Endothelial cell of umbilical vein (primary cell): ENCODE measurements at regions not wholly inside any gene's neighbourhood (a gene's known extent, or its start where the extent isn't known, plus 50 kb on each side); places are given as distances from the start of the nearest gene placed in this dataset.

Source experiments
- BruUV-seq: library from RNA; stranded (reverse); fragments of 400-500 nt; replicated peaks from 2 replicates; lab custom pipeline; 2021; lab: Mats Ljungman, UMichigan
- CTCF ChIA-PET: fragments of 300-600, 350-600 bp; sonication (Branson Sonifier 250); formaldehyde crosslinking; loops from one replicate; lab custom pipeline; 2021; ENCODE audit warnings: antibody characterized with exemption, inconsistent platforms; lab: Charles Lee
- POLR2A ChIA-PET: fragments of 300-600, 350-600 bp; sonication (Branson Sonifier 250); formaldehyde crosslinking; loops from one replicate; lab custom pipeline; 2021; ENCODE audit warnings: antibody characterized with exemption, inconsistent platforms; lab: Charles Lee
- DNase-seq: peaks from one replicate; pipeline ENCODE4 v3.0.0-alpha.2; 2011; ENCODE audit warnings: low read depth, low spot score
- FAIRE-seq: peaks from 2 replicates; lab custom pipeline; 2011; peaks lifted over from hg19 to GRCh38; lab: Jason Lieb, UNC
- H2AFZ ChIP-seq: 2 replicates; pipeline ENCODE4 v1.6.0; 2012; ENCODE audit warnings: low read depth, low read length, control low read depth, inconsistent platforms
- H3K27ac ChIP-seq: 2 replicates; pipeline ENCODE4 v1.5.1; 2011; ENCODE audit warnings: low read depth, mild to moderate bottlenecking, control low read depth, low read length, moderate library complexity; ENCODE audit not compliant: insufficient read depth
- H3K27me3 ChIP-seq, 2 experiments: 2 replicates each; pipeline versions ENCODE4 v1.6.0 to v1.6.1; 2011; ENCODE audit warnings: low read length in 2 of 2, mixed read lengths in 1 of 2; ENCODE audit not compliant: control insufficient read depth in 2 of 2, insufficient read depth in 2 of 2
- H3K36me3 ChIP-seq, 2 experiments: 2 replicates in 1 of 2; 3 replicates in 1 of 2; pipeline ENCODE4 v1.5.1; 2011; ENCODE audit warnings: low read length in 2 of 2, mild to moderate bottlenecking in 1 of 2, moderate library complexity in 1 of 2; ENCODE audit not compliant: control insufficient read depth in 2 of 2, insufficient read depth in 2 of 2; ENCODE audit errors: extremely low read depth in 1 of 2
- H3K4me1 ChIP-seq: 3 replicates; pipeline ENCODE4 v1.5.1; 2011; ENCODE audit warnings: mild to moderate bottlenecking, low read length; ENCODE audit not compliant: control insufficient read depth, insufficient read depth; ENCODE audit errors: extremely low read depth
- H3K4me2 ChIP-seq: 2 replicates; pipeline ENCODE4 v1.6.1; 2011; ENCODE audit warnings: low read length, control low read depth, mixed read lengths; ENCODE audit not compliant: insufficient read depth
- H3K4me3 ChIP-seq, 3 experiments: fragments of 200-600 bp in 1 of 3; sonication (generic), shearing (Covaris generic) in 1 of 3; replicated peaks in 1 of 3; 2 replicates each; pipeline ENCODE4 v1.5.1; 2011 to 2016; ENCODE audit warnings: control low read depth in 3 of 3, low read length in 3 of 3, mild to moderate bottlenecking in 2 of 3, inconsistent platforms in 1 of 3, low read depth in 1 of 3, moderate library complexity in 1 of 3; ENCODE audit not compliant: insufficient read depth in 1 of 3
- H3K79me2 ChIP-seq: 2 replicates; pipeline ENCODE4 v1.6.0; 2012; ENCODE audit warnings: low read length, inconsistent platforms; ENCODE audit not compliant: control insufficient read depth, insufficient read depth
- H3K9ac ChIP-seq: replicated peaks from 2 replicates; pipeline ENCODE3; 2011; ENCODE audit warnings: low read length, control low read depth; ENCODE audit not compliant: insufficient read depth; ENCODE audit errors: extremely low read depth
- H3K9me1 ChIP-seq: replicated peaks from 3 replicates; pipeline ENCODE4 v1.6.0; 2011; ENCODE audit warnings: mild to moderate bottlenecking, low read length; ENCODE audit not compliant: control insufficient read depth, insufficient read depth; ENCODE audit errors: extremely low read depth
- H3K9me3 ChIP-seq: replicated peaks from 2 replicates; pipeline ENCODE4 v1.5.1; 2012; ENCODE audit warnings: low read length, inconsistent platforms; ENCODE audit not compliant: control insufficient read depth, insufficient read depth
- H4K20me1 ChIP-seq: replicated peaks from 2 replicates; pipeline ENCODE3; 2011; ENCODE audit warnings: mild to moderate bottlenecking, low read length; ENCODE audit not compliant: control insufficient read depth, insufficient read depth; ENCODE audit errors: extremely low read depth
- EZH2 ChIP-seq: IDR thresholded peaks from 2 replicates; pipeline ENCODE4 v1.6.1; 2012; ENCODE audit warnings: borderline replicate concordance, low read depth, mild to moderate bottlenecking, moderate library complexity, low read length, inconsistent platforms; ENCODE audit not compliant: severe bottlenecking
- FOS ChIP-seq: IDR thresholded peaks from 2 replicates; pipeline ENCODE4 v1.6.1; 2011; ENCODE audit warnings: mild to moderate bottlenecking, low read length, moderate library complexity, borderline replicate concordance; ENCODE audit not compliant: insufficient read depth
- GATA2 ChIP-seq: IDR thresholded peaks from 2 replicates; pipeline ENCODE4 v1.7.0; 2011; ENCODE audit warnings: low read depth, mild to moderate bottlenecking, moderate library complexity, mixed read lengths, low read length; ENCODE audit not compliant: insufficient read length, insufficient read depth
- JUN ChIP-seq: IDR thresholded peaks from 2 replicates; pipeline ENCODE4 v1.6.1; 2011; ENCODE audit warnings: borderline replicate concordance, low read depth; ENCODE audit not compliant: insufficient read length, insufficient read depth
- MYC ChIP-seq: IDR thresholded peaks from one replicate; pipeline ENCODE4 v1.6.1; 2011; ENCODE audit warnings: mild to moderate bottlenecking, low read depth, low read length
- POLR2A ChIP-seq: IDR thresholded peaks from 2 replicates; pipeline ENCODE4 v1.6.1; 2012; ENCODE audit warnings: low read depth, mild to moderate bottlenecking, control low read depth, low read length
- POLR2AphosphoS5 ChIP-seq: IDR thresholded peaks from 2 replicates; pipeline ENCODE4 v1.6.1; 2012; ENCODE audit warnings: low read depth, mild to moderate bottlenecking, control low read depth, low read length, moderate library complexity; ENCODE audit not compliant: insufficient read depth
- dilution Hi-C: fragments of 300-500 bp; cut with MboI; formaldehyde crosslinking; loops from one replicate; pipeline ENCODE4 v1.15.0; 2019; ENCODE audit warnings: low sequenced_read_pairs; ENCODE audit not compliant: extremely low pct_ligation_motif_present
- intact Hi-C: fragments of 100-400 bp; cut with micrococcal nuclease; formaldehyde crosslinking; loops from one replicate; pipeline ENCODE4 v1.10.0; 2022
- TF ChIP-seq, protein P1 (sequence below), 2 donors: IDR thresholded peaks; 1 replicate in 1 of 2; 2 replicates in 1 of 2; pipeline ENCODE4 v1.5.1; 2011; ENCODE audit warnings: low read length in 2 of 2, mild to moderate bottlenecking in 2 of 2, moderate library complexity in 2 of 2, control low read depth in 1 of 2, inconsistent platforms in 1 of 2, low read depth in 1 of 2; ENCODE audit not compliant: insufficient read depth in 1 of 2; ENCODE audit errors: extremely low read depth in 1 of 2
- TF ChIP-seq, protein P2 (sequence below): IDR thresholded peaks from 2 replicates; pipeline ENCODE4 v1.6.1; 2011; ENCODE audit not compliant: insufficient read depth, insufficient read length

DNA sequence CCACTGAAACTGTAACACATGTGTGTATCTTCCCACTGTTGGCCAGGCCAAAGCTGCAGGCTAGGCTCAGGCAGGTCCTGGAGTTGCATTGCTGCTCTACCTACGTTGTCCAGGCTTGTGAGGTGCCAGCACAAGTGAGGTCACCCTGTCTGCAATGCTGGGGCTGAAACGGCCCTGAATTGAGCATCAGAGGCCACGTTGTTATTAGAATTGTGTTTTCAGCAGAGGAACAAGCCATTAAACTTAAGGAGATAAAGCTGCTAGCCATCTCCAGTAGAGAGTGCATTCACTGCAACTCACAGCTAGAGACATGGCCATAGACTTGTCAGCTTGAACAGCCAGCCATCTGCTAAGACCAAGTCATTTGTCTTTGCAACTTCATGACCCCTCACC, 191.8 kb downstream of the SEMA6A start:
- ChIA-PET CTCF (interaction anchor here (2.5 kb wide), 1 partner anchor 11 kb away, joined by 16 read pairs; no protein-coding TSS in a partner anchor), POLR2A (no interaction called here)
- Histone ChIP-seq H3K4me2 (no peak overlapping the region), H4K20me1 (no peaks in the 10 kb centered on the region), H3K79me2 (no peaks in the 10 kb centered on the region), H3K9me3 (no peaks in the 10 kb centered on the region), H3K36me3 (no peaks in the 10 kb centered on the region), H3K27me3 (no peaks in the 10 kb centered on the region), H3K9me1 (no peaks in the 10 kb centered on the region), H3K4me3 (no peak overlapping the region), H3K9ac (no peak overlapping the region), H2AFZ (no peak overlapping the region), H3K4me1 (peaks cover 23% of the 10 kb centered on the region), H3K27ac (no peak overlapping the region)
- no TSS peak for BruUV-seq
- intact Hi-C loops = loop anchor here (1.0 kb wide), 1 partner anchor 12 kb away; no protein-coding TSS in a partner anchor
- DNase-seq (no peak), FAIRE-seq (peak; percentile 26)
- dilution Hi-C loops = no loop called here
- no peak for TF ChIP-seq FOS
- no peak for TF ChIP-seq JUN
- TF ChIP-seq, protein P1, sequence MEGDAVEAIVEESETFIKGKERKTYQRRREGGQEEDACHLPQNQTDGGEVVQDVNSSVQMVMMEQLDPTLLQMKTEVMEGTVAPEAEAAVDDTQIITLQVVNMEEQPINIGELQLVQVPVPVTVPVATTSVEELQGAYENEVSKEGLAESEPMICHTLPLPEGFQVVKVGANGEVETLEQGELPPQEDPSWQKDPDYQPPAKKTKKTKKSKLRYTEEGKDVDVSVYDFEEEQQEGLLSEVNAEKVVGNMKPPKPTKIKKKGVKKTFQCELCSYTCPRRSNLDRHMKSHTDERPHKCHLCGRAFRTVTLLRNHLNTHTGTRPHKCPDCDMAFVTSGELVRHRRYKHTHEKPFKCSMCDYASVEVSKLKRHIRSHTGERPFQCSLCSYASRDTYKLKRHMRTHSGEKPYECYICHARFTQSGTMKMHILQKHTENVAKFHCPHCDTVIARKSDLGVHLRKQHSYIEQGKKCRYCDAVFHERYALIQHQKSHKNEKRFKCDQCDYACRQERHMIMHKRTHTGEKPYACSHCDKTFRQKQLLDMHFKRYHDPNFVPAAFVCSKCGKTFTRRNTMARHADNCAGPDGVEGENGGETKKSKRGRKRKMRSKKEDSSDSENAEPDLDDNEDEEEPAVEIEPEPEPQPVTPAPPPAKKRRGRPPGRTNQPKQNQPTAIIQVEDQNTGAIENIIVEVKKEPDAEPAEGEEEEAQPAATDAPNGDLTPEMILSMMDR (IDR thresholded peaks at IDR 0.05; ENCODE audit: extremely low read depth in 1 of 2, insufficient read depth in 1 of 2, low read depth in 1 of 2, low read length in 2 of 2) = no peak
- no peak for TF ChIP-seq GATA2
- TF ChIP-seq POLR2A = no peak
- no peak for TF ChIP-seq MYC
- TF ChIP-seq, protein P2, sequence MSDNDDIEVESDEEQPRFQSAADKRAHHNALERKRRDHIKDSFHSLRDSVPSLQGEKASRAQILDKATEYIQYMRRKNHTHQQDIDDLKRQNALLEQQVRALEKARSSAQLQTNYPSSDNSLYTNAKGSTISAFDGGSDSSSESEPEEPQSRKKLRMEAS = no peak
- no peak for TF ChIP-seq EZH2
- TF ChIP-seq POLR2AphosphoS5 = no peak
